ENCODE measurements at regions not wholly inside any gene's neighbourhood (a gene's known extent, or its start where the extent isn't known, plus 50 kb on each side); places are given as distances from the start of the nearest gene placed in this dataset.

- no peaks in the 10 kb centered on the region for H3K9me3 Mint-ChIP-seq (ENCODE audit: unreplicated experiment)
- peaks cover 36% of the 10 kb centered on the region for H3K4me1 Mint-ChIP-seq (ENCODE audit: unreplicated experiment)
- peaks cover 9% of the 10 kb centered on the region for H3K36me3 Mint-ChIP-seq (ENCODE audit: low read depth, unreplicated experiment)
- H3K27me3 Mint-ChIP-seq (ENCODE audit: unreplicated experiment) = peaks cover 5% of the 10 kb centered on the region
- no peak overlapping the region for H3K27ac Mint-ChIP-seq (ENCODE audit: unreplicated experiment)
- no peak for TF ChIP-seq CTCF (IDR thresholded peaks at IDR 0.05; ENCODE audit: unreplicated experiment)
- no peak overlapping the region for H3K4me3 Mint-ChIP-seq (ENCODE audit: unreplicated experiment)
- no peak for DNase-seq (ENCODE audit: low spot score)
These were observed 214.4 kb downstream of the SEMA6A start for GRCh38 chr5:116360008-116360853.

- TF ChIP-seq CTCF (IDR thresholded peaks at IDR 0.05; ENCODE audit: unreplicated experiment) = no peak
- Mint-ChIP-seq H3K4me1 (ENCODE audit: unreplicated experiment) (peaks cover 34% of the 10 kb centered on the region), H3K36me3 (ENCODE audit: low read depth, unreplicated experiment) (peaks cover 14% of the 10 kb centered on the region), H3K9me3 (ENCODE audit: unreplicated experiment) (no peaks in the 10 kb centered on the region), H3K27ac (ENCODE audit: unreplicated experiment) (no peak overlapping the region), H3K4me3 (ENCODE audit: unreplicated experiment) (no peak overlapping the region), H3K27me3 (ENCODE audit: unreplicated experiment) (peaks cover 8% of the 10 kb centered on the region)
- no peak for DNase-seq (ENCODE audit: low spot score)
These were observed 215.0 kb downstream of the SEMA6A start for GRCh38 chr5:116359592-116359991.

- no peak overlapping the region for H3K27ac Mint-ChIP-seq (ENCODE audit: unreplicated experiment)
- no peak for TF ChIP-seq CTCF (IDR thresholded peaks at IDR 0.05; ENCODE audit: unreplicated experiment)
- H3K9me3 Mint-ChIP-seq (ENCODE audit: unreplicated experiment) = peaks cover 3% of the 10 kb centered on the region
- H3K4me3 Mint-ChIP-seq (ENCODE audit: unreplicated experiment) = no peak overlapping the region
- H3K36me3 Mint-ChIP-seq (ENCODE audit: low read depth, unreplicated experiment) = peaks cover 20% of the 10 kb centered on the region
- peaks cover 8% of the 10 kb centered on the region for H3K27me3 Mint-ChIP-seq (ENCODE audit: unreplicated experiment)
- DNase-seq (ENCODE audit: low spot score) = no peak
- H3K4me1 Mint-ChIP-seq (ENCODE audit: unreplicated experiment) = peaks cover 34% of the 10 kb centered on the region
These were observed 215.7 kb downstream of the SEMA6A start for GRCh38 chr5:116358911-116359418.

- Mint-ChIP-seq H3K4me3 (ENCODE audit: unreplicated experiment) (no peak overlapping the region), H3K27me3 (ENCODE audit: unreplicated experiment) (peaks cover 8% of the 10 kb centered on the region), H3K9me3 (ENCODE audit: unreplicated experiment) (peaks cover 5% of the 10 kb centered on the region), H3K36me3 (ENCODE audit: low read depth, unreplicated experiment) (peaks cover 22% of the 10 kb centered on the region), H3K27ac (ENCODE audit: unreplicated experiment) (no peak overlapping the region), H3K4me1 (ENCODE audit: unreplicated experiment) (peaks cover 34% of the 10 kb centered on the region)
- DNase-seq (ENCODE audit: low spot score) = no peak
- TF ChIP-seq CTCF (IDR thresholded peaks at IDR 0.05; ENCODE audit: unreplicated experiment) = no peak
These were observed 216.6 kb downstream of the SEMA6A start for GRCh38 chr5:116358015-116358523.
